IPS-NIHi7 (cell line): ENCODE measurements at regions not wholly inside any gene's neighbourhood (a gene's known extent, or its start where the extent isn't known, plus 50 kb on each side); places are given as distances from the start of the nearest gene placed in this dataset.

Experiments used
- DNase-seq: peaks from one replicate; pipeline ENCODE4 v3.0.0; 2012; ENCODE audit warnings: mixed read lengths; ENCODE audit errors: extremely low spot score

- DNase-seq, result no peak
Observed at GRCh38 chr14:62269204-62269603, 507.0 kb downstream of the SNAPC1 start.

DNA sequence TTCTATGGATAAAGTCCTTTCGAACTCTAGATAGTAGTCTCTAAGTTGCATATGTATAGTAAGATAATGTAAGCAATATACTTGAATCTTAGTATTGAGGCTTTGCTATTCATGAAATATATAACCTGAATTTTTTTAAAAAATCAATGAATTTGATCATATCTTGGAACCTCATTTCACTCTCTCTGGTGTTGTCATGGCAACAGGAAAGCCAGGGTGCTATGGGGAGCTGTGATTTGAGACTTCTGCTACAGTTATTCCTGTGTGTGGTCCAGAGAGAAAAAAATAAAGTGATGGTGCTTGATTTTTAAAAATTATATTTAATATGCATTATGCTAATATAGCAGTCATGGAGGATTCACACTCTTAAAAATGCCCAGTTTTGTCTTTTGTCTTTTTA is 508.0 kb downstream of the SNAPC1 start:
- no peak for DNase-seq

DNA sequence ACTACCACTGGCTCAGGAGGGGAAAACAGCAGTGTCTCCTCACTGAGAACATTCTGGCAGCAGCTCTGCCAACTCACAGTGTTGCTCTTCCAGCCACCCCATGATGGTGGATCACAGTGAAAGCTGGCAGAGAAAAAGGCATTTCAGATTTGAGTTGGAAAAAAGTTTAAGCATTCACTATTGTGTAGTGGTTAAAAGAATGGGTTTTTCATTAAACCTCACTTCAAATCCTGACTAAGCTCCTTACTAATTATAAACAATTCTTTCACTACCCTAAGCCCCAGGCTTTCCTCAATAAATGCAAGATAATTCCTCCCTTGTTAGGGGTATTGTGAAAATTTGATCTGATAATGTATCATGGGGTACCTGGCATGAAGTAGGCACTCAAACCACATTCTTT is 518.1 kb downstream of the SNAPC1 start:
- no peak for DNase-seq

DNA sequence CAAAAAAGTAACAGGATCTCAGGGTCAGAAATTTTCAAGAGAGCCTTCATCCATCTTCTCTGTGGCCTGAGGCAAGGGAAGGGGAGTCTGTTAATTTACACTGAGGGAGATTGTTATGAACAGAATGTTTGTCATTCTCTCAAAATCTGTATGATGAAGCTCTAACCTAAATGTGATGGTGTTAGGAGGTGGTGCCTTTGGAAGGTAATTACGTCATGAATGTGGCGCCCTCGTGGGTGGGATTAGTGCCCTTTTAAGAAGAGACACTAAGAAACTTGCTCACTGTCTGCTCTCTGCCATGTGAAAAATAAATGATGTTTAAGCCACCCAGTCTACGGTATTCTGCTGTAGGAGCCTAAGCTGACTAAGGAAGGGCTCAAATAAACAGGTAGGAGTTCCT is 521.6 kb downstream of the SNAPC1 start:
- DNase-seq, result no peak

- DNase-seq, result no peak
Observed at GRCh38 chr14:62289471-62289870, 527.3 kb downstream of the SNAPC1 start.

DNA sequence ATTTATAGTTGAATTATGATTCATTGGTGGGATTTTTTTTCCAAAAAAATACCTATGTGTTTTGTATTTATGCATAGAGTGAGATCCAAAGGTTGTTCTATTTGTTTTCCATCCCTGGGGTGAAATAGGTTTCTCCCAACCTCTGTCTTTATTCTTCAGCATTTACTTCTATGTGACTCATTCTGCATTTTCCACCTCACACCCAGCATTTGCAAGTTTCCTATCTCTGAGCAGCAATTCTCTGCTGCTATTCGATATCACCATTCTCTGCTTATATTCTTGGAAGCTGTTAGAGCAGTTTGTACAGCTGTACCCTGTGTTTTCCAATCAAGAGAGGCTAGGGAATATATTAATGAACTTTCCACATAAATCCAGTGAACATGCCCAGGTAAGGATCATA is 538.9 kb downstream of the SNAPC1 start:
- no peak for DNase-seq

DNA sequence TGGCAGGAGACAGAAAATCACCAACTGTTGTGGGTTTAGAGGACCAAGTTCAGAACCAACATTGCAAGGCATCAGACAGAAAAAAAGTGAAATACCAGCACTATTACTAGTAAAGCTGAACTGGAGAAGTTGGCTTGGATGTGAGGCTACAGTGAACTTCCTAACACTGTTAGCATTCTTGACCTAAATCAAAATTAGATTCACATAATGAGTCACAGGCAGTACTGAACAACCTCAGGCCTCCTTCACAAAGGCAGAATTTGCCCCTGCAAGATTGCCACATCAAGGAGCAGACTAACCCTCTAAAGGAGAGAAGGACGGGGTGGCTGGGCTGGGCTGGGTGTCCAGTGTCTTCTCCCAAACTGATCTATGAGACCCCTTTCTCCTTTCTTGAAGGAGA is 539.7 kb downstream of the SNAPC1 start:
- DNase-seq, result no peak

- DNase-seq, result no peak
Observed at GRCh38 chr14:62303437-62303836, 541.2 kb downstream of the SNAPC1 start.

GRCh38 chr14:62304257-62304656 is 542.0 kb downstream of the SNAPC1 start:
- no peak for DNase-seq

DNA sequence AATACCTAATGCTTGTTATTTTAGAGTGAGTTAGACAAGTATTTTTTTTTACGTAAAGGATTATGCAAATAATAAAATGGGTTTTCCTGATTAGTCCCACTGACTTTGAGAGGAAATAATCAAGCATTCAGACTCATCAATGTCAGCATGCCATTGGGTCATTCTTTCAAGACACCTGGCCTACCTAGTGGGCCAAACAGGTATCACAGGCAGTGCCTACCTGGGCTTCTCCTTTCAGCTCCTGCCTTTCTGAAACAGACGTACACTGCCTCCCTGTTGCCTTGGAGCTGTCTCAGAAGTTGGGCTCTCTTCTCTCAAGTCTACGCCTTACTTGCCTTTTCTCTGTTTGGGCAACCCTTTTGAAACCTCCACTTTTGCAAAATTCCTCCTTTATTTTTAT is 545.6 kb downstream of the SNAPC1 start:
- DNase-seq, result peak; percentile 26

- DNase-seq, result no peak
Observed at GRCh38 chr14:62308316-62308715, 546.1 kb downstream of the SNAPC1 start.

DNA sequence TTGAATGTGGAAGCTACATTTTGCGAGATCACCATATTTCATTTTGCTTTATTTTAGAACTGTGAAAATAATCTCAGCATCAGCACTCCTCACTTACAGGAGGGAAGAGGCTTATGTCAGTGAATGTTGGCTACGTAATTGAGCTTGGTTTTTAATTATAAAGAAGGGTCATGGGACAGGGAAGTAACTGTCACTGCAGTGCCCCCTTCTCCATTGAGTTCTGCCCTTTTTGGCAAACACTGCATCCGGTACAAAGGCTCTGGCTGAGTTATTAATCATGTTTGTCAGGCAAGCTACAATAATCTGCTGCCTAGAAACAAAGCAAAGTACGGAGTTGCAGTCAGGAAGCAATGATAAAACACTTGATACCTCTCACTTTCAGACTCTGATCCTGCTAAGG is 546.7 kb downstream of the SNAPC1 start:
- no peak for DNase-seq

DNA sequence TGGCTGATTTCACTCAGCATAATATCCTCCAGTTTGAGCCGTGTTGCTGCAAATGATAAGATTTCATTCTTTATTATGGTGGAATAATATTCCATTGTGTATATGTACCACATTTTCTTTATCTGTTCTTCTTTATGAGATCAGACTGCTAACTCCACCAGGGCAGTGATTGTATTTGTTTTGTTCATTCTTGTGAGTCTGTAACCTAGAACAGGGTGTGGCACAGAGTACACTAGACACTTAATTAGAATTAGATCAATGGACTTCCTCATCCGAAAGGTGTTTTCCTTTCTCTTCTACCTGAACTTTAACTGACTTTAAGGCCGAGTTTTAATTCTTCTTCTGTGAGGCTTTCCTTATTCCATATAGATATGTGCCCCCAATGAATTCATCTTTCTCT is 551.0 kb downstream of the SNAPC1 start:
- no peak for DNase-seq

GRCh38 chr14:62314221-62314620 is 552.0 kb downstream of the SNAPC1 start:
- no peak for DNase-seq

- no peak for DNase-seq
Observed at GRCh38 chr14:62314871-62315270, 552.7 kb downstream of the SNAPC1 start.

GRCh38 chr14:62315631-62316030 is 553.4 kb downstream of the SNAPC1 start:
- no peak for DNase-seq

- DNase-seq, result no peak
Observed at GRCh38 chr14:62322216-62322615, 560.0 kb downstream of the SNAPC1 start.

- no peak for DNase-seq
Observed at GRCh38 chr14:62329427-62329826, 567.2 kb downstream of the SNAPC1 start.

DNA sequence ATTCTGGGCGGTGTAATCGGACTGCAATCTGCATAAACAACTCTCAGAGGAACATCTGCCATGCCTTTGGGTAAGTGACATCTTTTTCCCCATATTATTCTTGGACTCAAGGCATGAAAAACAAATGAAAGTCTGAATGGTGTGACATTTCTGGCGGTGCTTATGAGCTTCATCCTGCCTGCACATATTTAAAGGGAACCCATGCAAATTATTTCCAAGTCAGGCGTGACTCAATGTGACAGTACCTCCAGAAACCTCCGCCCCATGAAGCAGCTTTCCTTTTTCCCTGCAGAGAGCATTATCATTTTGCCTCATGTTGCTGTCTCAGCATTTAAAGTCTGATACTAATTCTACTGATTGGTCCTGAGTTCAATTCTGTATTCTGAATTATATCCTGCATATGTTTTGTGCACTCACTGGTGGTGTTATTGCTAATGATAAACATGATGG is 585.4 kb downstream of the SNAPC1 start:
- no peak for DNase-seq

- DNase-seq, result no peak
Observed at GRCh38 chr14:62357362-62357761, 595.1 kb downstream of the SNAPC1 start.

- no peak for DNase-seq
Observed at GRCh38 chr14:62364161-62364560, 601.9 kb downstream of the SNAPC1 start.

DNA sequence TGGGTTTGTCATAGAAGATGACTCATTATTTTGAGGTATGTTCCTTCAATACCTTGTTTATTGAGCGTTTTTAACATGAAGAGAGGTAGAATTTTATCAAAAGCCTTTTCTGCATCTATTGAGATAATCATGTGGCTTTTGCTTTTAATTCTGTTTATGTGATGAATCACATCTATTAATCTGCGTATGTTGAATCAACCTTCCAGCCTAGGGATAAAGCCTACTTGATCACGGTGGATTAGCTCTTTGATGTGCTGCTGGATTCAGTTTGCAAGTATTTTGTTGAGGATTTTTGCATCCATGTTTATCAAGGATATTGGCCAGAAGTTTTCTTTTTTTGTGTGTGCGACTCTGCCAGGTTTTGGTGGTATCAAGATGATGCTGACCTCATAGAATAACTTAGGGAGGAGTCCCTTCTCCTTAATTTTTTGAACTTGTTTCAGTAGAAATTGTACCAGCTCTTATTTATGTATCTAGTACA is 602.6 kb downstream of the SNAPC1 start:
- DNase-seq, result no peak

- no peak for DNase-seq
Observed at GRCh38 chr14:62369919-62370560, 607.8 kb downstream of the SNAPC1 start.

DNA sequence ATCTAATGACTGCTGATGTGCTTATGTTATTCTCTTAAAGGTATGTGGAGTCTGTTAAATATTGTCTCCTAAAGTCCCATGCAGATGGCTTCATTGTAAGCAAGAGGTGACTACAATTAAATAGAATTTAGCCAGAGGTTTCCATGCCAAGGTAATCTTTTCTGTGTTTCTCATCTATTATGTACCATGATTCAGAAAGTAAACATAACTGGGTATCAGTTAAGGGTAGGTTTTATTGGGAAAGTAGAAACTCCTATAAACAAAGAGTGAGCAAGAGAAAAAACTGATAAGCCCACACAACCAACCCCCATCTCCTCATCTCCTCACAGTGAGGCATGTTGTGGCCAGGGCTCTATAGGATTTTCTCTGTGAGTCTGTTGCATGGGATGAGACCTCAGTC is 611.7 kb downstream of the SNAPC1 start:
- no peak for DNase-seq
